GM12878 (cell line): ENCODE measurements at regions not wholly inside any gene's neighbourhood (a gene's known extent, or its start where the extent isn't known, plus 50 kb on each side); places are given as distances from the start of the nearest gene placed in this dataset.

Experiments
- ATAC-seq: fragments of 200-7000 bp; cut with Tn5 transposase; 3 replicates; pipeline ENCODE4 v1.9.1; 2020; ENCODE audit warnings: mild to moderate bottlenecking, moderate library complexity
- BruUV-seq: library from RNA; stranded (reverse); fragments of 400-500 nt; replicated peaks from 2 replicates; lab custom pipeline; 2021; lab: Mats Ljungman, UMichigan
- CTCF ChIA-PET: fragments of 300-600 bp; sonication (Branson Sonifier 250); formaldehyde crosslinking; extraction: SDS; loops from one replicate; lab custom pipeline; 2021; ENCODE audit warnings: inconsistent platforms; lab: Yijun Ruan, JAX
- POLR2A ChIA-PET: fragments of 350-600 bp; formaldehyde crosslinking; extraction: SDS; loops from one replicate; lab custom pipeline; 2021; ENCODE audit warnings: inconsistent platforms; lab: Charles Lee
- RAD21 ChIA-PET: fragments of 300-600 bp; sonication (Branson Sonifier 250); formaldehyde crosslinking; loops from one replicate; lab custom pipeline; 2023; ENCODE audit warnings: antibody characterized with exemption; ENCODE audit not compliant: unreplicated experiment; lab: Charles Lee
- SMC1A ChIA-PET: fragments of 300-600 bp; sonication (Branson Sonifier 250); formaldehyde crosslinking; loops from one replicate; lab custom pipeline; 2023; ENCODE audit not compliant: unreplicated experiment, uncharacterized antibody; lab: Charles Lee
- DNase-seq: peaks from one replicate; pipeline ENCODE4 v3.0.0-alpha.2; 2011; ENCODE audit warnings: low read depth, low spot score
- FAIRE-seq: peaks from 3 replicates; lab custom pipeline; 2011; peaks lifted over from hg19 to GRCh38; lab: Jason Lieb, UNC
- H2AFZ ChIP-seq: 2 replicates; pipeline ENCODE4 v1.6.0; 2011; ENCODE audit warnings: low read depth, low read length, control low read depth; ENCODE audit not compliant: control insufficient read depth
- H3K27ac ChIP-seq: 2 replicates; pipeline ENCODE4 v1.5.1; 2011; ENCODE audit warnings: control low read depth; ENCODE audit not compliant: control insufficient read depth, insufficient read depth
- H3K27me3 ChIP-seq, 2 experiments: replicated peaks in 1 of 2; 2 replicates each; pipeline versions ENCODE4 v1.6.0 to v1.6.1; 2011; ENCODE audit warnings: low read length in 1 of 2; ENCODE audit not compliant: control insufficient read depth in 2 of 2, insufficient read depth in 2 of 2
- H3K36me3 ChIP-seq, 2 experiments: 2 replicates each; pipeline ENCODE4 v1.5.1; 2011; ENCODE audit warnings: low read length in 1 of 2; ENCODE audit not compliant: control insufficient read depth in 2 of 2, insufficient read depth in 2 of 2
- H3K4me1 ChIP-seq: 2 replicates; pipeline ENCODE4 v1.6.1; 2011; ENCODE audit warnings: mild to moderate bottlenecking, low read length, moderate library complexity, mixed read lengths; ENCODE audit not compliant: control insufficient read depth, insufficient read depth
- H3K4me2 ChIP-seq: 2 replicates; pipeline ENCODE4 v1.6.0; 2011; ENCODE audit warnings: control low read depth; ENCODE audit not compliant: control insufficient read depth, insufficient read depth
- H3K4me3 ChIP-seq: fragments of 200-600 bp; sonication (generic); 2 replicates; pipeline ENCODE4 v1.5.1; 2016
- H3K79me2 ChIP-seq: 2 replicates; pipeline ENCODE4 v1.6.0; 2011; ENCODE audit warnings: low read length; ENCODE audit not compliant: control insufficient read depth, insufficient read depth
- H3K9ac ChIP-seq: 2 replicates; pipeline ENCODE4 v1.8.0; 2011; ENCODE audit warnings: low read length, control low read depth, mixed read lengths; ENCODE audit not compliant: control insufficient read depth, insufficient read depth
- H3K9me3 ChIP-seq: replicated peaks from 3 replicates; pipeline ENCODE4 v1.5.1; 2011; ENCODE audit warnings: mild to moderate bottlenecking, low read length; ENCODE audit not compliant: control insufficient read depth, insufficient read depth
- H4K20me1 ChIP-seq: 2 replicates; pipeline ENCODE4 v1.6.0; 2011; ENCODE audit not compliant: control insufficient read depth, insufficient read depth
- JUNB ChIP-seq: IDR thresholded peaks from 2 replicates; pipeline ENCODE4 v1.6.1; 2016; ENCODE audit warnings: antibody characterized with exemption, mild to moderate bottlenecking
- LARP7 ChIP-seq: fragments of 450-650 bp; IDR thresholded peaks from 2 replicates; pipeline ENCODE4 v1.6.1; 2017; ENCODE audit warnings: mild to moderate bottlenecking
- MEF2A ChIP-seq: IDR thresholded peaks from 2 replicates; pipeline ENCODE4 v1.6.1; 2011; ENCODE audit warnings: low read depth, mild to moderate bottlenecking, low read length, moderate library complexity; ENCODE audit not compliant: insufficient read depth
- PKNOX1 ChIP-seq: fragments of 450-650 bp; IDR thresholded peaks from 2 replicates; pipeline ENCODE4 v1.6.1; 2016; ENCODE audit warnings: mild to moderate bottlenecking
- TCF7 ChIP-seq: IDR thresholded peaks from 2 replicates; pipeline ENCODE4 v1.6.1; 2014; ENCODE audit warnings: antibody characterized with exemption, borderline replicate concordance
- YBX1 ChIP-seq: fragments of 450-650 bp; IDR thresholded peaks from 2 replicates; pipeline ENCODE4 v1.6.1; 2016; ENCODE audit warnings: antibody characterized with exemption
- ZNF217 ChIP-seq: fragments of 450-650 bp; IDR thresholded peaks from 2 replicates; pipeline ENCODE4 v1.6.1; 2017; ENCODE audit warnings: antibody characterized with exemption, mild to moderate bottlenecking
- WGBS: methylation state at CpG from one replicate; pipeline ENCODE4 v1.1.6; 2016; ENCODE audit warnings: low lambda C conversion rate; ENCODE audit not compliant: insufficient replicate concordance, insufficient coverage; ENCODE audit errors: missing lambda C conversion rate; 5-methylcytosine and 5-hydroxymethylcytosine counted together
- in situ Hi-C: fragments of 300-500 bp; cut with MboI; formaldehyde crosslinking; loops from 9 replicates; pipeline ENCODE4 v1.14.3; 2018; ENCODE audit warnings: mixed read lengths
- intact Hi-C: fragments of 100-400 bp; cut with micrococcal nuclease; formaldehyde crosslinking; loops from one replicate; pipeline ENCODE4 v1.14.2; 2022; ENCODE audit not compliant: unreplicated experiment
- TF ChIP-seq, protein P1 (sequence below): IDR thresholded peaks from 2 replicates; pipeline ENCODE4 v1.6.1; 2012; ENCODE audit warnings: low read depth, low read length, improper control_type of control experiment
- TF ChIP-seq, protein P2 (sequence below): fragments of 450-650 bp; IDR thresholded peaks from 2 replicates; pipeline ENCODE4 v1.6.1; 2016; ENCODE audit warnings: mild to moderate bottlenecking
- TF ChIP-seq, protein P3 (sequence below): fragments of 450-650 bp; IDR thresholded peaks from 2 replicates; pipeline ENCODE4 v1.6.1; 2017; ENCODE audit warnings: mild to moderate bottlenecking
- TF ChIP-seq, protein P4 (sequence below): IDR thresholded peaks from 2 replicates; pipeline ENCODE4 v1.6.1; 2011; ENCODE audit warnings: low read depth, low read length, improper control_type of control experiment, borderline replicate concordance
- TF ChIP-seq, protein P5 (sequence below): IDR thresholded peaks from 2 replicates; pipeline ENCODE4 v1.6.1; 2011; ENCODE audit warnings: low read depth, mild to moderate bottlenecking, low read length, moderate library complexity, borderline replicate concordance; ENCODE audit errors: extremely low read depth

DNA sequence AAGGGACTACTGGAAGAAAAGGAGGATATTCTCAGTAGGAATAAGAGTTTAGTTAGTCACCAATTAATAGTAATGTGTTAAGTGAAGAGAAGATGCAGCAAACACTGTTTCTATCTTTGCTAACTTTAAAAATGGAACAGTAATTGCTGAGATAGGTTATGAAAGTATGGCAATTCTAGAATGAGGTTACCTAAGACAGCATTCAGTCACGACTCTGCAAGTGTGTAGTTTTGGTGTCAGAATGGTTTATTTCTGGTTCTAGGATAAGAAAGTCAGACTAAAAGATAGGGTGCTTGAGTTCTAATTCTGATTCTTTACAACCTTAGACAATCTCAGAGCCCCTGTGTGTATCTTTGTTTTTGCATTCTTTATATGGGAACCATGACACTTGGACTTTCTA lies 138.1 kb downstream of the POU4F1 start:
- Histone ChIP-seq H3K4me1 (no peaks in the 10 kb centered on the region), H3K4me2 (no peak overlapping the region), H3K27me3 (no peaks in the 10 kb centered on the region), H3K79me2 (no peaks in the 10 kb centered on the region), H3K27ac (no peak overlapping the region), H3K9me3 (no peaks in the 10 kb centered on the region), H3K4me3 (no peak overlapping the region), H3K9ac (no peak overlapping the region), H2AFZ (no peak overlapping the region), H3K36me3 (no peaks in the 10 kb centered on the region), H4K20me1 (no peaks in the 10 kb centered on the region)
- no peak for DNase-seq
- TF ChIP-seq LARP7 (no peak), TCF7 (no peak), ZNF217 (no peak)
- TF ChIP-seq, protein P1, sequence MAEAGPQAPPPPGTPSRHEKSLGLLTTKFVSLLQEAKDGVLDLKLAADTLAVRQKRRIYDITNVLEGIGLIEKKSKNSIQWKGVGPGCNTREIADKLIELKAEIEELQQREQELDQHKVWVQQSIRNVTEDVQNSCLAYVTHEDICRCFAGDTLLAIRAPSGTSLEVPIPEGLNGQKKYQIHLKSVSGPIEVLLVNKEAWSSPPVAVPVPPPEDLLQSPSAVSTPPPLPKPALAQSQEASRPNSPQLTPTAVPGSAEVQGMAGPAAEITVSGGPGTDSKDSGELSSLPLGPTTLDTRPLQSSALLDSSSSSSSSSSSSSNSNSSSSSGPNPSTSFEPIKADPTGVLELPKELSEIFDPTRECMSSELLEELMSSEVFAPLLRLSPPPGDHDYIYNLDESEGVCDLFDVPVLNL = no peak
- TF ChIP-seq, protein P2, sequence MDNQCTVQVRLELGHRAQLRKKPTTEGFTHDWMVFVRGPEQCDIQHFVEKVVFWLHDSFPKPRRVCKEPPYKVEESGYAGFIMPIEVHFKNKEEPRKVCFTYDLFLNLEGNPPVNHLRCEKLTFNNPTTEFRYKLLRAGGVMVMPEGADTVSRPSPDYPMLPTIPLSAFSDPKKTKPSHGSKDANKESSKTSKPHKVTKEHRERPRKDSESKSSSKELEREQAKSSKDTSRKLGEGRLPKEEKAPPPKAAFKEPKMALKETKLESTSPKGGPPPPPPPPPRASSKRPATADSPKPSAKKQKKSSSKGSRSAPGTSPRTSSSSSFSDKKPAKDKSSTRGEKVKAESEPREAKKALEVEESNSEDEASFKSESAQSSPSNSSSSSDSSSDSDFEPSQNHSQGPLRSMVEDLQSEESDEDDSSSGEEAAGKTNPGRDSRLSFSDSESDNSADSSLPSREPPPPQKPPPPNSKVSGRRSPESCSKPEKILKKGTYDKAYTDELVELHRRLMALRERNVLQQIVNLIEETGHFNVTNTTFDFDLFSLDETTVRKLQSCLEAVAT = no peak
- intact Hi-C loops (no loop called here), in situ Hi-C loops (no loop called here)
- no TSS peak for BruUV-seq
- ChIA-PET SMC1A (no interaction called here), CTCF (no interaction called here), RAD21 (no interaction called here), POLR2A (no interaction called here)
- WGBS = 0% methylated on average over 1 of the region's 1 CpG
- no peak for ATAC-seq
- FAIRE-seq = no peak

GRCh38 chr13:78460176-78460575 lies 143.2 kb downstream of the POU4F1 start:
- Histone ChIP-seq H3K79me2 (no peaks in the 10 kb centered on the region), H3K4me1 (no peaks in the 10 kb centered on the region), H4K20me1 (no peaks in the 10 kb centered on the region), H3K9me3 (no peaks in the 10 kb centered on the region), H3K4me2 (no peak overlapping the region), H3K9ac (no peak overlapping the region), H3K4me3 (no peak overlapping the region), H3K36me3 (no peaks in the 10 kb centered on the region), H3K27ac (no peak overlapping the region), H2AFZ (no peak overlapping the region), H3K27me3 (no peaks in the 10 kb centered on the region)
- intact Hi-C loops (no loop called here), in situ Hi-C loops (no loop called here)
- ChIA-PET RAD21 (no interaction called here), SMC1A (interaction anchor here (0.6 to 3.9 kb wide), 3 partner anchors 10 to 58 kb away, joined by 3 to 24 read pairs (median 3); no protein-coding TSS in a partner anchor), CTCF (no interaction called here), POLR2A (no interaction called here)
- no peak for DNase-seq
- no peak for ATAC-seq
- 5% methylated on average over 2 of the region's 2 CpGs for WGBS
- FAIRE-seq = no peak
- no TSS peak for BruUV-seq
- TF ChIP-seq PKNOX1 (no peak), YBX1 (no peak), JUNB (no peak), MEF2A (no peak)
- TF ChIP-seq, protein P3, sequence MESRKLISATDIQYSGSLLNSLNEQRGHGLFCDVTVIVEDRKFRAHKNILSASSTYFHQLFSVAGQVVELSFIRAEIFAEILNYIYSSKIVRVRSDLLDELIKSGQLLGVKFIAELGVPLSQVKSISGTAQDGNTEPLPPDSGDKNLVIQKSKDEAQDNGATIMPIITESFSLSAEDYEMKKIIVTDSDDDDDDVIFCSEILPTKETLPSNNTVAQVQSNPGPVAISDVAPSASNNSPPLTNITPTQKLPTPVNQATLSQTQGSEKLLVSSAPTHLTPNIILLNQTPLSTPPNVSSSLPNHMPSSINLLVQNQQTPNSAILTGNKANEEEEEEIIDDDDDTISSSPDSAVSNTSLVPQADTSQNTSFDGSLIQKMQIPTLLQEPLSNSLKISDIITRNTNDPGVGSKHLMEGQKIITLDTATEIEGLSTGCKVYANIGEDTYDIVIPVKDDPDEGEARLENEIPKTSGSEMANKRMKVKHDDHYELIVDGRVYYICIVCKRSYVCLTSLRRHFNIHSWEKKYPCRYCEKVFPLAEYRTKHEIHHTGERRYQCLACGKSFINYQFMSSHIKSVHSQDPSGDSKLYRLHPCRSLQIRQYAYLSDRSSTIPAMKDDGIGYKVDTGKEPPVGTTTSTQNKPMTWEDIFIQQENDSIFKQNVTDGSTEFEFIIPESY = no peak
- TF ChIP-seq, protein P4, sequence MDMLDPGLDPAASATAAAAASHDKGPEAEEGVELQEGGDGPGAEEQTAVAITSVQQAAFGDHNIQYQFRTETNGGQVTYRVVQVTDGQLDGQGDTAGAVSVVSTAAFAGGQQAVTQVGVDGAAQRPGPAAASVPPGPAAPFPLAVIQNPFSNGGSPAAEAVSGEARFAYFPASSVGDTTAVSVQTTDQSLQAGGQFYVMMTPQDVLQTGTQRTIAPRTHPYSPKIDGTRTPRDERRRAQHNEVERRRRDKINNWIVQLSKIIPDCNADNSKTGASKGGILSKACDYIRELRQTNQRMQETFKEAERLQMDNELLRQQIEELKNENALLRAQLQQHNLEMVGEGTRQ = no peak
- TF ChIP-seq, protein P5, sequence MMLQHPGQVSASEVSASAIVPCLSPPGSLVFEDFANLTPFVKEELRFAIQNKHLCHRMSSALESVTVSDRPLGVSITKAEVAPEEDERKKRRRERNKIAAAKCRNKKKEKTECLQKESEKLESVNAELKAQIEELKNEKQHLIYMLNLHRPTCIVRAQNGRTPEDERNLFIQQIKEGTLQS = no peak
